ENCODE measurements at regions not wholly inside any gene's neighbourhood (a gene's known extent, or its start where the extent isn't known, plus 50 kb on each side); places are given as distances from the start of the nearest gene placed in this dataset.

GRCh38 chr5:107149243-107150005 lies 521.3 kb downstream of the EFNA5 start:
- TF ChIP-seq CTCF (conservative IDR thresholded peaks at IDR 0.05; ENCODE audit: low read length) (no peak), EZH2phosphoT487 (IDR thresholded peaks at IDR 0.05; ENCODE audit: borderline replicate concordance, low read depth, low read length) (no peak)
